CD4-positive, alpha-beta memory T cell (primary cell): ENCODE measurements at regions not wholly inside any gene's neighbourhood (a gene's known extent, or its start where the extent isn't known, plus 50 kb on each side); places are given as distances from the start of the nearest gene placed in this dataset.

Source experiments
- CTCF ChIA-PET: fragments of 350-600 bp; sonication (Branson Sonifier 250); formaldehyde crosslinking; loops from one replicate; lab custom pipeline; 2021; ENCODE audit warnings: inconsistent platforms; ENCODE audit not compliant: partially characterized antibody; lab: Charles Lee
- POLR2A ChIA-PET: fragments of 350-600 bp; sonication (Branson Sonifier 250); formaldehyde crosslinking; loops from one replicate; lab custom pipeline; 2021; ENCODE audit not compliant: partially characterized antibody; lab: Charles Lee
- DNase-seq, 5 donors: peaks; one replicate each; pipeline versions ENCODE4 v3.0.0 to v3.0.0-alpha.2; 2020 to 2022; ENCODE audit warnings: mixed read lengths in 1 of 5
- H3K27ac ChIP-seq: one replicate; pipeline ENCODE4 v1.7.0; 2013; ENCODE audit warnings: low read depth, low read length
- H3K27me3 ChIP-seq: 2 replicates; pipeline ENCODE4 v1.7.0; 2013; ENCODE audit warnings: mild to moderate bottlenecking, low read length, moderate library complexity; ENCODE audit not compliant: insufficient read depth
- H3K36me3 ChIP-seq: 2 replicates; pipeline ENCODE4 v1.7.0; 2013; ENCODE audit warnings: mild to moderate bottlenecking, low read length, moderate library complexity; ENCODE audit not compliant: insufficient read depth
- H3K4me1 ChIP-seq: 2 replicates; pipeline ENCODE4 v1.7.0; 2013; ENCODE audit warnings: mild to moderate bottlenecking, low read length, moderate library complexity; ENCODE audit not compliant: insufficient read depth
- H3K4me3 ChIP-seq, 2 donors: one replicate each; pipeline ENCODE4 v1.7.0; 2013; ENCODE audit warnings: low read length in 2 of 2, mild to moderate bottlenecking in 1 of 2
- H3K9me3 ChIP-seq, 2 donors: one replicate each; pipeline ENCODE4 v1.7.0; 2013; ENCODE audit warnings: low read length in 2 of 2, control low read depth in 1 of 2; ENCODE audit not compliant: control insufficient read depth in 1 of 2
- H3K27ac Mint-ChIP-seq, 7 donors: one replicate each; pipeline ENCODE4 v1.8.0; 2020 to 2021; ENCODE audit warnings: mixed read lengths in 7 of 7, mild to moderate bottlenecking in 6 of 7, inconsistent platforms in 3 of 7, moderate library complexity in 3 of 7
- H3K27me3 Mint-ChIP-seq, 2 donors: one replicate each; pipeline ENCODE4 v1.8.0; 2020 to 2021; ENCODE audit warnings: mixed read lengths in 2 of 2
- H3K36me3 Mint-ChIP-seq, 2 donors: one replicate each; pipeline ENCODE4 v1.8.0; 2020 to 2021; ENCODE audit warnings: mixed read lengths in 2 of 2, inconsistent platforms in 1 of 2, mild to moderate bottlenecking in 1 of 2
- H3K4me1 Mint-ChIP-seq, 4 donors: one replicate each; pipeline ENCODE4 v1.8.0; 2020 to 2021; ENCODE audit warnings: mixed read lengths in 4 of 4, mild to moderate bottlenecking in 1 of 4
- H3K4me3 Mint-ChIP-seq, 8 donors: one replicate each; pipeline ENCODE4 v1.8.0; 2020 to 2021; ENCODE audit warnings: mixed read lengths in 8 of 8, mild to moderate bottlenecking in 7 of 8, moderate library complexity in 6 of 8, inconsistent platforms in 3 of 8
- H3K9me3 Mint-ChIP-seq, 8 donors: one replicate each; pipeline ENCODE4 v1.8.0; 2020 to 2021; ENCODE audit warnings: mixed read lengths in 8 of 8, mild to moderate bottlenecking in 5 of 8, inconsistent platforms in 3 of 8, moderate library complexity in 1 of 8
- intact Hi-C: fragments of 100-400 bp; cut with micrococcal nuclease; formaldehyde crosslinking; loops from one replicate; pipeline ENCODE4 v1.15.1; 2023

DNA sequence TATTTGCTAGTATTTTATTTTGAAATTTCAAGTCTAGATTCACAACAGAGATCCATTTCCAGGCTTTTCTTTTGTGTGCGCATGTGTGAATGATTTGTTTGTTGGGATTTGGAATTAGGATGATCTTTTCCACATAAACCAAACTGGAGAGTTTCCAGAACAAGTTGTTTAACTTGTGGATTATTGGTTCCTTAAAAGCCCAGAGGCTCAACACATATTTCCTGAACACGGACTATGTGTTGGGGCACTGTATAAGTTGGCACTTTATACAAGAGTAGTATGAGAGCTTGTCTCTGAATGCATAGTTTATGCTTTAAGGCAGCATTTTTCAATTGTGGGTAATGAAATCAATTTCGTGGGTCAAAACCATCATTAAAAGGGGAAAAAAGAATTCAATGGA lies 67.3 kb upstream of the FUT8 start:
- Histone ChIP-seq H3K4me1 (no peaks in the 10 kb centered on the region), H3K27me3 (no peaks in the 10 kb centered on the region), H3K4me3 (no peak overlapping the region), H3K9me3 (no peaks in the 10 kb centered on the region), H3K27ac (no peak overlapping the region), H3K36me3 (no peaks in the 10 kb centered on the region)
- ChIA-PET POLR2A (no interaction called here), CTCF (no interaction called here)
- DNase-seq = no peak
- Mint-ChIP-seq H3K9me3 (no peaks in the 10 kb centered on the region), H3K4me1 (no peaks in the 10 kb centered on the region), H3K27ac (no peak overlapping the region), H3K36me3 (peaks cover 0 to 5% of the 10 kb centered on the region in 2 donors), H3K4me3 (no peak overlapping the region), H3K27me3 (no peaks in the 10 kb centered on the region)
- intact Hi-C loops = no loop called here

GRCh38 chr14:65346474-65346873 lies 66.1 kb upstream of the FUT8 start:
- no peak overlapping the region for H3K4me3 Mint-ChIP-seq
- H3K27ac Mint-ChIP-seq = no peak overlapping the region
- peaks cover 0 to 7% of the 10 kb centered on the region in 2 donors for H3K36me3 Mint-ChIP-seq
- Histone ChIP-seq H3K4me1 (no peaks in the 10 kb centered on the region), H3K9me3 (no peaks in the 10 kb centered on the region), H3K27ac (no peak overlapping the region), H3K36me3 (no peaks in the 10 kb centered on the region), H3K27me3 (no peaks in the 10 kb centered on the region), H3K4me3 (no peak overlapping the region)
- ChIA-PET CTCF (no interaction called here), POLR2A (no interaction called here)
- no peaks in the 10 kb centered on the region for H3K4me1 Mint-ChIP-seq
- no peak for DNase-seq
- intact Hi-C loops = no loop called here
- no peaks in the 10 kb centered on the region for H3K27me3 Mint-ChIP-seq
- no peaks in the 10 kb centered on the region for H3K9me3 Mint-ChIP-seq

- ChIA-PET POLR2A (no interaction called here), CTCF (no interaction called here)
- no peak overlapping the region for H3K4me3 ChIP-seq
- no peaks in the 10 kb centered on the region for H3K4me1 ChIP-seq
- H3K36me3 Mint-ChIP-seq = peaks cover 0 to 7% of the 10 kb centered on the region in 2 donors
- no peaks in the 10 kb centered on the region for H3K9me3 Mint-ChIP-seq
- H3K27ac ChIP-seq = no peak overlapping the region
- no peaks in the 10 kb centered on the region for H3K4me1 Mint-ChIP-seq
- no peaks in the 10 kb centered on the region for H3K27me3 Mint-ChIP-seq
- intact Hi-C loops = no loop called here
- H3K27me3 ChIP-seq = no peaks in the 10 kb centered on the region
- no peak overlapping the region for H3K4me3 Mint-ChIP-seq
- H3K36me3 ChIP-seq = no peaks in the 10 kb centered on the region
- H3K9me3 ChIP-seq = no peaks in the 10 kb centered on the region
- no peak overlapping the region for H3K27ac Mint-ChIP-seq
- no peak for DNase-seq
Measured at GRCh38 chr14:65346895-65347294, 65.6 kb upstream of the FUT8 start.

DNA sequence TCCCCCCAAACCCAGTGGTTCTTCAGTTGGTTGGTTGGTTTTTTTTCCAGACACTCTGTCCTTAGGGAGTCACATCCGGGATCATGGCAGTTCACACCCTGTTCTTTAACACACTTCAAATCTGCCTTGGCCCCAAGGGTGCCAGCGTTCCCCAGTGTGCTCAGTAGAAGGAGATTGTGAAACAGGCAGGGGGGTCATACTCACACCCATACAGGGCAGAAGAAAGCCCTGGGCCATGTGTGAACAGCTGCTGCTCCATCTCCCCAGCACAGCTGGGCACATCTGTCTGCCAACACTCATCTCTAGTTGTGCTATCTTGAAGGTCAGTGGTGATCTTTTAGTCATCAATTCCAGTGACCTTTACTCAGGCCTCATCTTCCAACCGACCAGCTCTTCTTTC lies 64.4 kb upstream of the FUT8 start:
- no peaks in the 10 kb centered on the region for H3K9me3 ChIP-seq
- H3K4me1 Mint-ChIP-seq = no peaks in the 10 kb centered on the region
- H3K27ac Mint-ChIP-seq = peak overlapping the region in 3 of 7 donors; percentile 1 to 29 (median 10)

DNA sequence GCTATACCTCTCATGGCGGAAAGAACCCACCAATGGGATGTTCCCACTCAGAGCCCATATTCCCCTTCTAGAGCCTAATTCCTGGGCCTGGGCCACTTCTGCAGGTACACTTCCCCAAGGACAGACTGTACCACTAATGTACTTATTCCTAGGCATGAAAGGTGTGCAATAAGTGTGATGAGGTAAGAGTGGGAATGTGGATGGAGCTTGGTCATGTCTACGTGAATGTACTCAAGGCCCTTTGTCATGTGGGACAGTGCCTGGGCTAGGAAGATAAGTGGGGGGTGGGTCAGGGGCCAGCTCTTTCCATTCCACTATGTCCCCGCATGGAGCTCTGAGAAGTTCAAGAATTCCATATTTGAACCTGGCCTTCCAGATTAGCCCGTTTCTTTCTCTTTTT lies 63.4 kb upstream of the FUT8 start:
- no peak for DNase-seq
- no peak overlapping the region for H3K4me3 ChIP-seq
- intact Hi-C loops = no loop called here
- CTCF ChIA-PET = no interaction called here
- no peaks in the 10 kb centered on the region for H3K36me3 ChIP-seq
- no peaks in the 10 kb centered on the region for H3K9me3 ChIP-seq
- POLR2A ChIA-PET = no interaction called here
- no peaks in the 10 kb centered on the region for H3K4me1 Mint-ChIP-seq
- H3K9me3 Mint-ChIP-seq = peaks cover 0 to 1% (median 0%) of the 10 kb centered on the region in 8 donors
- H3K27me3 ChIP-seq = no peaks in the 10 kb centered on the region
- no peaks in the 10 kb centered on the region for H3K4me1 ChIP-seq
- no peak overlapping the region for H3K27ac ChIP-seq
- no peaks in the 10 kb centered on the region for H3K27me3 Mint-ChIP-seq
- H3K36me3 Mint-ChIP-seq = peaks cover 0 to 7% of the 10 kb centered on the region in 2 donors
- H3K27ac Mint-ChIP-seq = no peak overlapping the region
- no peak overlapping the region for H3K4me3 Mint-ChIP-seq

More for the DNA sequence above, 64.4 kb upstream of the FUT8 start:
- intact Hi-C loops = no loop called here
- H3K27me3 ChIP-seq = no peaks in the 10 kb centered on the region
- no peak overlapping the region for H3K4me3 ChIP-seq
- H3K36me3 ChIP-seq = no peaks in the 10 kb centered on the region
- Mint-ChIP-seq H3K9me3 (peaks cover 0 to 1% (median 0%) of the 10 kb centered on the region in 8 donors), H3K27me3 (no peaks in the 10 kb centered on the region), H3K4me3 (no peak overlapping the region), H3K36me3 (peaks cover 0 to 7% of the 10 kb centered on the region in 2 donors)
- no peaks in the 10 kb centered on the region for H3K4me1 ChIP-seq
- H3K27ac ChIP-seq = no peak overlapping the region
- ChIA-PET POLR2A (no interaction called here), CTCF (no interaction called here)
- no peak for DNase-seq

- Histone ChIP-seq H3K27ac (no peak overlapping the region), H3K9me3 (no peaks in the 10 kb centered on the region), H3K27me3 (no peaks in the 10 kb centered on the region), H3K36me3 (no peaks in the 10 kb centered on the region), H3K4me1 (peaks cover 5% of the 10 kb centered on the region), H3K4me3 (no peak overlapping the region)
- Mint-ChIP-seq H3K4me1 (peaks cover 4 to 14% (median 9%) of the 10 kb centered on the region in 4 donors), H3K27me3 (no peaks in the 10 kb centered on the region), H3K4me3 (no peak overlapping the region), H3K27ac (no peak overlapping the region), H3K9me3 (peaks cover 0 to 1% (median 0%) of the 10 kb centered on the region in 8 donors), H3K36me3 (peaks cover 0 to 4% of the 10 kb centered on the region in 2 donors)
- no peak for DNase-seq
- intact Hi-C loops = no loop called here
- ChIA-PET CTCF (no interaction called here), POLR2A (no interaction called here)
Measured at GRCh38 chr14:65351493-65352194, 60.9 kb upstream of the FUT8 start.

GRCh38 chr14:65352964-65353530 lies 59.5 kb upstream of the FUT8 start:
- Histone ChIP-seq H3K4me3 (no peak overlapping the region), H3K4me1 (peaks cover 13% of the 10 kb centered on the region), H3K9me3 (no peaks in the 10 kb centered on the region), H3K27me3 (no peaks in the 10 kb centered on the region), H3K36me3 (no peaks in the 10 kb centered on the region), H3K27ac (no peak overlapping the region)
- no peak for DNase-seq
- peak overlapping the region in 1 of 7 donors; percentile 10 for H3K27ac Mint-ChIP-seq
- intact Hi-C loops = no loop called here
- CTCF ChIA-PET = no interaction called here
- H3K27me3 Mint-ChIP-seq = no peaks in the 10 kb centered on the region
- peaks cover 9 to 27% (median 15%) of the 10 kb centered on the region in 4 donors for H3K4me1 Mint-ChIP-seq
- peaks cover 0 to 1% (median 0%) of the 10 kb centered on the region in 8 donors for H3K9me3 Mint-ChIP-seq
- peak overlapping the region in 1 of 8 donors; percentile 49 for H3K4me3 Mint-ChIP-seq
- peaks cover 0 to 4% of the 10 kb centered on the region in 2 donors for H3K36me3 Mint-ChIP-seq
- POLR2A ChIA-PET = no interaction called here
